GM18858 (cell line): ENCODE measurements at regions not wholly inside any gene's neighbourhood (a gene's known extent, or its start where the extent isn't known, plus 50 kb on each side); places are given as distances from the start of the nearest gene placed in this dataset.
"Not testable (repeated sequence)": the region's sequence is repeated elsewhere in the genome, so short reads cannot be mapped to it uniquely, and the experiment has no call there.

ENCODE experiments used
- ATAC-seq: cut with Tn5 transposase; IDR thresholded peaks from one replicate; pipeline ENCODE4 v1.9.1; 2021; ENCODE audit not compliant: unreplicated experiment

DNA sequence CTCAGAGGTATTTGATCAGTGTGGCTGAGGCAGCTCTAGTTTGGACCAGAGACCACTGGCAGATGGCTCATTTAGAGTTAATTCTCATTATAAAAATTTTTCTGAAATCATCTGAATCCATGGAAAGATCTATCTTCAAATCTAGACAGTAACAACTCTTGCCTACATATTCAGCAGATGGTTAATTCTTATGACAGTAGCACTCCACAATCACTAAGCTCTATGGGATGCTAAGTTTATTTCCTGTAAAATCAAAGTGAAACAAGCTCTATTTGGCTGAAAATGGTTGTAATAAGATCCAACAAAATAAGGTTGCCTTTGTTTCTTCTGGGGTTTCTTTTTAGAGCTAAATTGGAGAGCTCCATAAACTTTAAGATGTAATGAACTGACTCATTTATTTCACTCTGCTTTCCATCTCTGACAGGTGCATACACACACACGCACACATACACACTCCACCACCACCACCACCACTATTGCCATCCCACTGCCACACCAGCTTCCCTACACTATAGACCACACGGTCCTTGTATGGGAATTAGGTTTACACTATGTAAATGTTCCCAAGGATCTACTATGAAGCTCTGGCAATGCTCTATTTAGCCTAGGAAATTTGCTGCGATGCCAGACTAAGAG is 293.1 kb downstream of the RPAP3 start:
- ATAC-seq, result no peak

DNA sequence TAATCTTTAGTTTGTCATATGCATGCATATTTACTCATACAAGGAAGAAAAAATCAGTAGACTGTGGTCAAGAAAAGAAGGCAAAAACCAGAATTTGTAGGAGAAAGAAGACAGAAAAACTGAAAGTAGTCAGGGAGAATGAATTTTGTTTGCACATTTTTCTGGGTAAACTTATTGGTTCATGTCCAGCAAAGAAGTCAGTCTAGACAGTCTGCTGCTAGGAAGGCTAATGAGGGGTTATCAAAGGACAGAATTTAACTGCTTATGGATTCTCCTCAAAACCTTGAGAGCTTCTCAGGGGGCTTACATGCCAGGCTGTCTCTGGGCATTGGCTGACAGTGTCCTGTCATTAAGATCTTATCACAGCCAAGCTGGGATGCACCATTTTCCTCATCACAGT is 293.9 kb downstream of the RPAP3 start:
- ATAC-seq, result no peak

DNA sequence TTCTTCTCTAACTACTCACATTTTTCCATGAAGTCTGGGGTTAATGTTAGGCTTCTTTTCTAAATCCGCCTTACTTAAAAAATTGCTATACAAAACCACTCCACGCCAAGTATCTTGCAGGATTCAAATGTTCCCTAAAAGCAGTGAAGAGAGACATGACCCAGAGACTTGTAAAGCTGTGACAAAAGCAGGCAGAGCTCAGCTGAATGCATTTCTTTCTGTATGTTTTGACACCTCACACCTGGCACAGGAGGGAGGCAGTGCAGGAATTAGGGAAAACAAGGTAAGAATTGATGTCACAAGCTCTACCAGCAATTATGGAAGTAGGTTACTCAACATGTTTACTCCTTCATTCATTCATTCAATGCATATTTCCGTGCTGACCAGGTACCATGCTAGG is 295.0 kb downstream of the RPAP3 start:
- ATAC-seq, result no peak

DNA sequence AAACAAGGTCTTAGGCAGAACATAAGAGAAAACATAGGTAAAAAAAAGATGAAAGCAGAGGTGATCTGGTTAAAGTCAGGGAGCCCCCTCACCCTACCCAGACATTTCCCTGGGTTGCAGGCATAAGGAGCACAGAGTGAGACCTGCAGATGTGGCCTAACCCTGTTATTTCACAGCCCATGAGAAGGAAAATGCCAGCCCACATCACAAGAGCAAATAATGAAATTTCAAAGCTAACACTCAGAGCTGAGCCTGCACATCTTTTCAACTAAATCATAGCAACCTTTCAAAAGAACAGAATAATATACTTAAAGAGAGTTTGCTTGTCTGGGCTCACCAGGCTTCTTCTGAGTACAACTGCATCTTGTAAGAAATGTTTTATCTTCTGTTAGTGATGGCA is 295.4 kb downstream of the RPAP3 start:
- no peak for ATAC-seq

DNA sequence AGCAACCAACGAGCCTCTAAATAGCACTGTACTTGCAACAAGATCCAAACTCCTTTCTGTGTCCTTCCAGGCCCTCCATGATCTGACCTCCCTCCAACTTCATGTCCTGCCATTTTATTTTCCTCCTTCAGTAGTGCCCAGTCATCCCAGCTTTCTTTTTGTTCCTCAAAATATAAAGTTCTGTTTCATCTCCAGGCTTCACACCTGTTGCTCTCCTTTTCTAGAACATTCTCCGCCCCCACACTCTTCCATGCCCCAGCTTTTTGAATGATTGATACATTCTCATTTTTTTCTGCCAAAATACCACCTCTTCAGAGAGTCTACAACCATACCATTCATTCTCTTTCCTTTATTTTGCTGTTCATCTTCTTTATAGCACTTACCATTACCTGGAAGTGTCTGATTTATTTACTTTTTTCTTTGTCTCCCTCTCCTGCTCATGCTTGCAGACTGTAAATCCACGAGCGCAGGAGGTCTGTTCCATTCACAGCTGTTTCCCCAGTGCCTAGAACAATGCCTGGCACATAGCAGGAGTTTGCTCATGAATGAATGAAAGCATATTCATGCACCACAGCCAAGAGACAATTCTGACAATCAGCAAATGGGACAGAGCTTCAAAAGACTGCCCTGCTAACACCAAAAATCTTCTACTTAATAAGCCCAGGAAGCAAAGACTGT is 296.4 kb downstream of the RPAP3 start:
- ATAC-seq, result no peak

DNA sequence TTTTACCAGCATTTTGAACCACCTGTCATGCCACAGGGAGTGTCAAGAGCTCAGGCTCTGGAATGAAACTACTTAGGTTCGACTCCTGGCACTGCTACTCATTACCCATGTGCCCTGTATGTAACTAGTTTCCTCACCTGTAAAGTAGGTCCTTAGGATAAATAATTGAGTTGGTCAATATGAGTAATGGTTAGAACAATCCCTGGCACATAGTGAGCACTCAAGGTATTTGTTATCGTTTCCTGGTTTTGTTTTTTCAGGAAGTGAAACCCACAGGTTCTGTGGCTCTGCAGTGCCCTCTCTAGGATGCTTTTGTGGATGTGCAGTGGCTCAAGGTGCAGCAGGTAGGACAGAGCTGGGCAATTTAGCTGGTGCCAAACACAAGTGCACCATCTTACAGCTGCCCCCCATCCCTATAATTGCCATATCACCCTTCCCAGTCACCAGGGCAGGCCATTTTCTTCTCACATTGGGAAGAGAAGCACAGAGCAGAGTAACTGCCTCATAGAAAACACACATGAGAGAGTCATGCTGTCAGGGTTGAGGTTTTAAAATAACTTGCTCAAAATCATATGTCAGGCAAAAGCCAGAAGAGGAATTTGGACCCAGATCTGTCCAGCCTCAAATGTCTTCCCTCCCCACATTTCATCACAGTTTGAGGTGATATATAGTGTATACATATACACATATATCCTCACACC is 297.5 kb downstream of the RPAP3 start:
- ATAC-seq, result peak; percentile 92

DNA sequence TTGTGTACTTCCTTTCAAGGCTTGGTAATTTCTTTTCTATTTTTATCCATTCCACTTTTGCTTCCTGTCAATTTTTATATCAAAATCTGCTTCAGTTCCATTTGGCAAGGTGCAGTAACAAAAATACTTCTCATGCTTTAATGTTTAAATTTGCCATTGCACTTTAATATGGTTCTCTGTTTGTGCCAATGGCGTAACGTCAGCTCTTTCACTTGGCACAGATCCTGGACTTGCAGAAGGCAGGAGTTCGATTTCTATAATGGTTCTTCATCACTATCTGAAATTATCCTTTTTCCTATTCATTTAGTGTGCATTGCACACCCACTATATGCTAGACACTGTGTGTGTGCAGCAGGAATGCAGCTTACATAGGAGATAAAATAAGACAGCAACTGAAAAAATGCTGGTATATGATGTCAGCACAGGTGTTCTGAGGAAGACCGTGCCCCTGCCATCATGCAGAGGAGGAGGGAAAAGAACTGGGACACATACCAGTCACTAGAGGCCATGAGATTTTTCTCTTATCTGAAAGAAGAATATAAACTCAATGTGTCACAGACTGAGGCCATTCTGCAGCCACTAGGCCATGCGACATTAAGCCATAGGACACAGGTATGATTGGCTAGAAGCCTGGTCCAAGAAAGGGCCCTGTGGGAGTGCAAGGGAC is 298.2 kb downstream of the RPAP3 start:
- ATAC-seq, result no peak

DNA sequence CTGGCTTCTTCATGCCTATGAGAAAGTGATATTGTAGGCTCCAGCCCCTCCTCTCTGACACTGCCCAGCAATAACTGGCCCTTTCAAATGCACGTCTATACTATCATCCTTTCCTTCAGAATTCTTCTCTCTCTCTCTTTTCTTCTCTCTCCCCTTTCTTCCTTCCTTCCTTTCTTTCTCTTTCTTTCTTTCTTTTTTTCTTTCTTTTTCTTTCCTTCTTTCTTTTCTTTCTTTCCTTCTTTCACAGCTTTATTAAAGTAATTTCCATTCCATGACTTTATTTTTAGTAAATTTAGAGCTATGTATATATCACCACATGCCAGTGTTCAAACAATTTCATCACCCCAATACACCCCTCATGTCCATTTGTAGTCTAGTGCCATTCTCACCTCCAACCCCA is 302.1 kb downstream of the RPAP3 start:
- ATAC-seq, result no peak

DNA sequence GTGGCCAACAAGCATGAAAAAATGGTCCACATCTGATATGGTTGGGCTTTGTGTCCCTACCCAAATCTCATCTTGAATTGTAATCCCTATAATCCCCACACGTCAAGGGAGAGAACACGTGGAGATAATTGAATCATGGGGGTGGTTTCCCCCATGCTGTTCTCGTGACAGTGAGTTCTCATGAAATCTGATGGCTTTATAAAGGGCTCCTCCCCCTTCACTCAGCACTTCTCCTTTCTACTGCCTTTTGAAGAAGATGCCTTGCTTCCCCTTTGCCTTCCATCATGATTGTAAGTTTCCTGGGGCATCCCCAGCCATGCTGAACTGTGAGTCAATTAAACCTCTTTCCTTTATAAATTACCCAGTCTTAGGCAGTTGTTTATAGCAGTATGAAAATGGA is 304.6 kb downstream of the RPAP3 start:
- ATAC-seq, result not testable (repeated sequence)

DNA sequence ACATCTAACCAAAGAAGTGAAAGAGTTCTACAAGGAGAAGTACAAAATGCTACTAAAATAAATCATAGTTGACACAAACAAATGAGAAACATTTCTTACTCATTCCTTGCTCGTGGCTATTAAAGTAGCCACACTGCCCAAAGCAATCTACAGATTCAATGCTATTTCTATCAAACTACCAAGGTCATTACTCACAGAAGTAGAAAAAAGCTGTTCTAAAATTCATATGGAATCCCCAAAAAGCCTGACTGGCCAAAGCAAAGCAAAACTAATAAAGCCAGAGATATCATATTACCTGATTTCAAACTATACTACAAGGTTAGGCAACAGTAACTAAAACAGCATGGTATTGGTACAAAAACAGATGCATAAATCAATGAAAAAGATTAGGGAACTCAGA is 305.6 kb downstream of the RPAP3 start:
- ATAC-seq, result no peak

DNA sequence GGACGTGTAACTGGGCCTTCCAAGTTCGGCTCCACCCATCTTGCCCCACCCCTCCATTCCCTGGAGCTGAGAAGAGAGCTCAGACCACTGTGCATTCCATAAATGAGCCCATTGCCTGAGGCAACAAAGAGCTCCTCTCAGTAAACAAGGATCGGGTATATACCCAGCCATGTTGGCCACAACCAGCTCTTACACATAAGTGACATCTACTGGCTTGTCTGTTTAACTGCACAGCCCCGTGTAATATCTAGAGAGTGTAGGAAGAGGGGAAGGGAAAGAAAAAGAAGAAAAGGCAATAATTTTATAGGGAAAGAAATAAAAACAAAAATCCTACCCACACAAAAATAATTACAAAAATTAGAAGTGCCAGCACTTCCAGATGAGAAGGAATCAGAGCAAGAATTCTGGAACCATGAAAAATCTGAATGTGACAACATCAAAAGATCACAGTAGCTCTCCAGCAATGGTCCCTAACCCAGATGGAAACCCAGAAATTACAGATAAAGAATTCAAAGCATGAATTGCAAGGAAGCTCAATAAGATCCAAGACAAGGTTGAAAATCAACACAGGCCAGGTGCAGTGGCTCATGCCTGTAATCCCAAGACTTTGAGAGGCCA is 308.1 kb downstream of the RPAP3 start:
- no peak for ATAC-seq

DNA sequence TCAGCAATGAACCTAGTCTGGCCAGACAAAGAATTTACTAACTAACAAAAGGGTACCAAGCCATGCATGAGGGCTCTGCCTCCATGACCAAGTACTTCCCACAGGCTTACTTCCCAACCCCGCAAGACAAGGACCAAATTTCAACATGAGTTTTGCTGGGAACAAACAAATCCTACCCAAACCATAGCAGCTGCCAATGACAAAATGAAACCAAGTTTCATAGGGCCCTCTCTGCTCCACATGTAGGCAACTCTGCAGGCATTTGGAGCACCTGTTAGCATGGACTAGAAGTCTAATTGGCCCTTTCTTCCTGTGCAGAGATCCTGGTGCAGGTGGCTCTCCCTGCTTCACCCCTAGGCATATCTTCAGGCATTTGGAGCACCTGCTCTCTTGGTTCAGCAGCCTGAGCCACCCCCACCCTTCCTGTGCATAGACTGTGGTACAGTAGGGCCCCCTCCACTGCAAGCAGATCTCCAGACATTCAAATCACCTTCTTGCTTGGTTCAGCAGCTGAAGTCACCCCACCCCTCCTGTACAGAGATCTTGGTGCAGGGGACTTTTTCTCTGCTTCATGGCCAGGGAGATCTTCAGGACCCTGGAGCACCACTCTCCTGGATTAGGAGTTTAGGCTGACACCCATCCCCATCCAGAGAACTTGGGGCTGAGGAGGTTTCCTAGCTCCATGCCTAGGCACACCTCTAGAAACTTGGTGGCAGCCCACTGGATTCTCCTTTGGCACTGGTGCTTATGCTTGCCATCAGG is 308.7 kb downstream of the RPAP3 start:
- no peak for ATAC-seq

DNA sequence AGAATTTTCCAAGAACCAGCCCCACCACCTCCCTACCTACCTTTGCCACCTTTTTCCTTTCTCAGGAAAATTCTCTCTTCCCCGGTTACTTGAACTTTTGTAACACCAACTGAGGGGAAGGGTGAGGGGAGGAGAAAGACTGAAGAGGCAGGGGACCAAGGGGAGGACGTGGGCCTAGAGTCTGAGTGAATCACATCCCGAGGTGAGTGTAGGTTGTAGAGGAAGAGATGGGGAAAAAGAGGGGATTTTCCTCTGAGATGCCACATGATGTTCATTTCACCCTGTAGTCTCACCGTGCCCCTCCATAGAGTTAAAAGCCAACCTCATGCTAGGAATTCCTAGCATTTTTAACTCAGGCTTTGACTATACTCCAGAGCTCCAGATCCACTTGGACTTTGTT is 311.8 kb downstream of the RPAP3 start:
- no peak for ATAC-seq

DNA sequence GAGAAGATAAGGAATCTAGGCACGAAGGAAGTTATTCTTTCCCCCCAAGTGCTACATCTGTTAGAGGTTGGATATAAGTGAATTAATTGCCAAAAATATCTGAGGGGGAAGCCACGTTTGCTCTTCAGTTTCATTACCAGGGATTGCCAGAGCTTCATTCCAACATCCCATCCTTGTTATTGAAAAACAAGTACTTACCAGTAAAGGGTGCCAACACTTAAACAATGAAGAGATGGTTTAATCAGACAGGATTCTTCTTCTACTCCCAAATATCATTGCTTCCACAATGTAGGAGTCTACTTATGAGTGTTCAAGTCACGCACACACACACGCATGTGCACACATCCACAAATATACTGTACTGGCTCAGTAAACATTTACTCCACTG is 312.4 kb downstream of the RPAP3 start:
- no peak for ATAC-seq

DNA sequence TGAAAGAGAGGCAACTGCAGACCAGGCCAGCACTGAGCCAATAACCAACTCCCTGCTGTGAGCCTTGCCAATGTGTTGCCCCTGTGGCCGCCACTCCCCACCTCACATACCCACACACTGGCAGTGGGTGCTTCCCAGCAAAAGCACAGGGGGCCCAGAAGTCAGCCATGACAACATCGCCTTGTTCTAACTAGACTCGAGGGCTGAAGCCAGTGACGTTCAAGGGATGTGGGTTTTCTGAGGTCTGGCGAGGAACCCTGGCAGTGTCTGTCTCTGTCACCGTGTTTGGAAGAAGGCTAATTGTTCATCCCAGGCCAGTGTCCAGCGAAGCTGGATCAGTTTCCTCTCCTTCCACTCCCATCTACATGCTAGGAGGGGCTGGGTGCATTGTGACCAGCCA is 311.8 kb upstream of the AMIGO2 start:
- no peak for ATAC-seq

DNA sequence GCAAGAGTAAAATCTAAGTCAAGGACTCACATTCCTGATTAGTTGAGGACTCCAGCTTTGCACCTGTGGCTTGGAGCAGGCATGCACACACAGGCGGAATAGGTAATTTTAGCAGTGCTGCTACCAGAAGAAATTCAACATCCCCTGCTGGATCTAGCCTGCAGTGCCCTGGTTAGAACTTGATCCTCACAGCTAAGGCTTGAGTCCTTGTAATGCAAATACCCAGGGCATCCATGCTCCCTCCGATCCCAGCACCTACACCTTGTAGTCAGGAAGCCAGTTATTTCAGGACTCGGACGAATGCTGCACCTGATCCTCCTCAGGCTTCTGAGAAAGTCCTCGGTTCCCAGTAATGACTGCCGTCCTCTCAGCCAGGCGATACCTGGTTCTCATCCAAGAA is 309.0 kb upstream of the AMIGO2 start:
- ATAC-seq, result no peak

DNA sequence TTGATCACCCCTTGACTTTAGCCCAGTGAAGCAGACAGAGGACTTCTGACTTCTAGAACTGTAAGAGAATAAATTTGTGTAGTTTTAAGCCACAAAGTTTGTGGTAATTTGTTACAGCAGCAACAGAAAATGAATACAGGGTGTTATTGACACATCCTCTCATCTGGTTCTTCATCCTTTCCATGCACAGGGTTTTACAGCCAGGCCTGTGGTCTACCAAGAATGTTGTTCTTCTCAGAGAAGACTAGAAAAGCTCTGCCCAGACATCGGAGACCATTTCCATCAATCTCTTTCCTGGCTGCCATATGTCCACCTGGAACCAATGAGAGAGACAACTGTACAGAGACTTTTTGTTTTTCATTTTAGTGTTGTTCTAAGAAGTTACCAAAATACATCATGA is 308.2 kb upstream of the AMIGO2 start:
- no peak for ATAC-seq

DNA sequence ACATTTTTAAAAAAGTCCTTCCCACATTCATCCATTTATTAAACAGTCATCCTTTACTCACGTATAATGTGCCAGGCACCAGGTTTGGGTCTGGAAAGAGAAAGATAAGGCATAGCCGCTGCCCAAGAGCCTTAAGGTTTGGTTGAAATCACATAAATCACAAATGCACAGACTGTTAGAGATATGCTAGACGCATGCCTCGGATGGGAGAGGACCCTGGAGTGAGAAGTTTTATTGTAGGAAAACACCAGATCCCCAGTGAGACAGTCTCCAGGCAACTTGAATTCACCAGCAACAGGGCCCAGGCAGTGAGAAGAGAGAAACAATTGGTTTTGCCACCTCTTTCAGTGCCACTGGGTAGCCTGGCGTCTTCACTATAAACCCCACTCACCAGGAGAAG is 305.9 kb upstream of the AMIGO2 start:
- no peak for ATAC-seq

DNA sequence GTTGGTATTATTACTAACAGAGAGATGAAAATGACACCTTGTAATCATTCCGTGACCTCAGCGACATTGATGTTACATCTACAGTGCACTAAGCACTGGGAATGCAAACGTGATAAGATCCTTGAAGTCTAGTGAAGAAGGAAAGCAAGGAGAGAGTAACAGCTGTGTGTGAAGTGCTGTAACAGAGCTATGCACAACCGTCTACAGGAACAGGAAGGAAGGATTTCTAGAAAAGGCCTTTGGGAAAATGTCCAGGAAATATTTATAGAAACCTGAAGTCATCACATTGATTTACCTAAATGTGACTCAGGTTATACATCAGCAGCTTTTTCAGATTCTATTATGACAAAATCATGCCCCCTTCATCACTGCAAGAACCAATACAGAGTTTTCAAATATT is 304.2 kb upstream of the AMIGO2 start:
- no peak for ATAC-seq

DNA sequence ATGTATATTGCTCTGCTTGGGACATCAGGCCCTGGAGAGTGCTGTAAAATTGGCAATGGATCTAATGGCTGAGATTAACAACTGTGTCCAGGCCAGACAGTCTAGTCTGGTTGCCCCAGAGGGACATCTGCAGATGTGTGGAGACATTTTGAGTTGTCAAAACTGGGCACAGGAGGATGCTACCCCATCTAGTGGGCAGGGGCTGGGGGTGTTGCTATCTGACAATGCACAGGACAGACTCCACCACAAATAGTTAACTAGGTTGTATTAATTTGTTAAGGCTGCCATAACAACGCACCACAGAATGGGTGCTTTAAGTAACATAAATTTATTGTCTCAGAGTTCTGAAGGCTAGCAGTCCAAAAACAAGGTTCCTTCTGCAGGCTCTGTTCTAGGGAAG is 302.5 kb upstream of the AMIGO2 start:
- no peak for ATAC-seq

DNA sequence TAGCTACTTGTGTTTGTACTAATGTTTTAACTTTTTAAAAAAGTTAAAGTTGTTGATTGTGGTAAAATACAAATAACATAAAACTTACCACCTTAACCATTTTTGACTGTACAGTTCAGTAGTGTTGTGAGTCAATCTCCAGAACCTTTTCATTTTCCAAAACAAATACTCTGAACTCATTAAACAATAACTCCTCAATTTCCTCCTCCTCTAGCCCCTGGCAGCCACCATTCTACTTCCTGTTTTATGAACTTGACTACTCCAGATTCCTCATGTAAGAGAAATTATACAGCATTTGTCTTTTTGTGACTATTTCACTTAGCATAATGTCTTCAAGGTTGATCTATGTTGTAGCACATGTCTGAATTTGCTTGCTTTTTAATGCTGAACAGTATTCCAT is 299.1 kb upstream of the AMIGO2 start:
- ATAC-seq, result no peak
